HG03097 (cell line): ENCODE measurements at regions not wholly inside any gene's neighbourhood (a gene's known extent, or its start where the extent isn't known, plus 50 kb on each side); places are given as distances from the start of the nearest gene placed in this dataset.
"Not testable (repeated sequence)": the region's sequence is repeated elsewhere in the genome, so short reads cannot be mapped to it uniquely, and the experiment has no call there.

Source experiments
- ATAC-seq: cut with Tn5 transposase; IDR thresholded peaks from one replicate; pipeline ENCODE4 v1.9.1; 2021; ENCODE audit not compliant: unreplicated experiment, low FRiP score

DNA sequence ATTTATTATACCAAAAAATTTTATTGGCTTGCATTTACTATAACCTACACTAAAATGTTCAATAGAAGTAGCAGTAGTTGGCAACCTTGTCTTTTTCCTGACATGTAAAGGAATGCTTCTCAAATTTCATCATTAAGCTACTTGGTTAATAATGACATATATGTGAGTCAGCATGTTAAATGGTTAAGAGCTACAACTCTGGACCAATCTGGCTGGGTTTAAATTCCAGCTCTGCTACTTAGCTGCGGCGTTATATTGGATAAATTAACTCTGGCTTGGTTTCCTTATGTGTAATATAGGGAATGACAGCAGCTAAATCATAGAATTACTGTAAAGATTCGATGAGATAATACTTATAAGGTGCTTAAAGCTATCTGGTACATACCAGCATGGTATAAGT is 53.7 kb upstream of the OTOGL start:
- no peak for ATAC-seq

DNA sequence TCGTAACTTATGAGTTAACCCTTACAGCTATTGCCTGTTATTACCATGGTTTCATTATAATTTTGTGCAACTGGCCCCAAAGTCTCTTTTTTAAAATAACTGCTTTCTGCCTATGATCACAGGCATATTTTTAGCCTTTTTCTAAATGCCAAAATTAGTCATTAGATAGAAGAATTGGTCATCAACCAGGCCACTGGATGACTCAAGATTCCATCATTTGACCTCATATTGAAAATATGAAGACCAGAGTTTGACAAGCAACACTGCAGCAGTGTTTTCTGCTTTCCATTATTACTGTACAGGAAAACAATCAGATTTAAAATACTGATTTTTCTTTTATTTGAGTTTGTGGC is 54.7 kb upstream of the OTOGL start:
- ATAC-seq = no peak

DNA sequence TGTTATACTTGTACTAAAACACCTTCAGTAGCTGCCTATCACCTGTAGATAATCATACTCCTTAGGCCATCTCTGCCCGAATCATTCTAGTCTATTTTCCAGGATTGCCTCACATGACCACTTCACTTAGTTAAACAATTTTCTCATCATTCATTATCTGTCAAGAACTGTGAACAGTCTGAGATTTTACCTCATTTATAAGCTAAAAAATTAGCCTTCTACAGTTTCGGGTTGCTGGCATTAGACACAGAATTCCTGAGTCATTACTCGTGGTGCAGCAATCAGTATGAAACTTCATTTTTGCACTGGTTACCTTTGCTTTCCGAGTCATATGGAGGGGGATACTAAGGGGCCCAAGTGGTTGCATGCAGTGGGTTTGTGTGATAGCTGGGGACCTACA is 57.6 kb upstream of the OTOGL start:
- no peak for ATAC-seq

DNA sequence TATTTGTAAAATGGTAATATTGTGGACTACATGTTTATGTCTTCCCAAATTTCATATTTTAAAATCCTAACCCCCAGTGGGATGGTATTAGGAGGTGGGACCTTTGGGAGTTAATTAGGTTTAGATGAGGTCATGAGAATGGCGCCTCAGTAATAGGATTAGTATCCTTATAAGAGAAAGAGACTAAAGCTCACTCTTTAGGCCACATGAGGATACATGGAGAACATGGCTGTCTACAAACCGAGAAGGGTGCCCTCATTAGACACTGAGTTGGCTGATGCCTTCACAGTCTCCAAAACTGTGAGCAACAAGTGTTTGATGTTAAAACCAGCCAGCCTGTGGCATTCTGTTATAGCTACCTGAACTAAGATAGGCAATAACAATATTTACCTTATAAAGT is 58.3 kb upstream of the OTOGL start:
- no peak for ATAC-seq

DNA sequence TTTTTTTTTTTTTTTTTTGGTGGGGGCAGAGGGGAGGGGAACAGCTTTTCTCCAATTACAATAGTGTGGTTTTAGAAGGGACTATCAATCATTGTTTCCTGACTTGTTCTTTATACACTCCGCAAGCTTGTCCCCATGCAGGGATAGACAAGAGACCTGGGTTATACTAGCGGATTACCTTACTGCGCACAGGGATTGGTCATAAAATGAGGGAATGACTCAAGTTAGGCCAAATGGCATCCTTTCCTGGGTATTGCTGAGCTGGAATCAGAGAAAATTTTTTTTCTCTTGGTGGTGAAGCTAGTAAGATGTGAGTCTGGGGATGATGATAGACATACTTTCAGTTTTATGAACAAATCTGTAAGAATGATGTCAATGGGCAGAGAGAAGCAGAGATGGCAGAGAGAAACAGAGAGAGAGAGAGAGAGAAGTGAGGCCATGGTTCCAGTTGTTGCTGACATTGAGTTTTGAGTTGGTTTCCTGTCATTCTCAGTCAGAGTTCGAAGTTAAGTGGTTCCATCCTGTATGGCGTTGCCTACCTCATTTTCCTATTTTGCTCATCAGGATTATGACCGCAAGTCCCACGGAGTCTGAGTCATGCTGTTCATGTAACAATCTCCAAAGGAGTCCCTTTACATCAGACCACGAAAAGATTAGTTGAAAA is 59.1 kb upstream of the OTOGL start:
- no peak for ATAC-seq

DNA sequence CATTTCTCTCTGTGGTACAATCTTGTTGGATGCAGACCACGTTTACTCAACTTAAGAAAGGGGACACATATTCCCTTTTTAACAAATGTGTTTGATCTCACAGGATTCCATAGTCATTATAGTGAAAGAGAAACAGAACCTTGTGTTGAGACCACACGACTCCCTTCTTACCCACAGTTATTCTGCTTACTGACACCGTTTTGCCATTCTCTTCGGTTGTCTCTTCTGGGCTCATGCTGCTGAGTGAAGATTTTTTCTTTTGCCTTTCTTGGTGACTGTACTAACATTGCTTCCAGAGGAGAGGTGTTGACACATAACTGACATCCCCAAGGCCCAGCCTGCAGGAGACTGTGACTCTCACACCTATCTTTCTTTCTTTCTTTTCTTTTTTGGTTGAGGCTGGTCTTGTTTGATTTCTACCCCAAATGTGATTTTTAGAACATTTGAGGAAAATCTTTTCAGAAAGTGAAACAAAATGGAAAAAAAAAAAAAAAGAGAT is 61.2 kb upstream of the OTOGL start:
- ATAC-seq = no peak

DNA sequence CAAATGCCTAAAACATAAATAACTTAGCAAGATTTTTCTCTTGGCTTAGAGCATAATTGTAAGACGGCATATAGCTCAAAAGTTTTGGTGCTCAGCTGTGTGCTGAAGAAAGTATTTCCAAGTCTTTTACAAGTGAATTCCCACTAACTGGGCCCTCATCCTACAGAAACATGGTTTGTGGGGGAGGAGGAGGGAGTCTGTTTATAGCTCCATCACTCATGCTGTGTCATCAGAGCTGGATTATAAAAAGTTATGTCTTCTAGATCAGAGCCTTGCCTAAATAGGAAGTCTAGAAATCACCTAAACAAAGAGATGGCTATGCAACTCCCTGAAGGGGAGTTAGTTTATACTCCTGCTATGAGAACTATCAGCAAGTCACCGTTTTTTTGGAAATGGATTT is 65.9 kb upstream of the OTOGL start:
- ATAC-seq = no peak

DNA sequence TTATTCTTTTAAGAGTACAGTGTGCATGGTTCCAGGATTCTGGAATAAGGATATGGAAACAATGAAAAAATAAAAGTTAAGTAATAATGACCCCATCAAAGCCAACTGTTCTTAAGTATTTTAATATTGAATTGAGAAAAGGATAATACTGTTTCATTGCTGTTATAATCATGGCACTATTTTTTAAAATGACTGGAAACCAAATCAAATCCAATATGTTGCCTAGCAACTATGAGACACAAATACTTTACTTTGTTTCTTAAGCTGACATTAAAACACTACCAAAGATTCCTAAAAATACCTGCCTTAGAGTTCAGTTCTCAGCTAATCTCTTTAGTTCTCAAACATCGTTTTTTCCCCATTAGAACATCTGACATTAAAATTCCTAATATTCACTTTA is 66.4 kb upstream of the OTOGL start:
- no peak for ATAC-seq

DNA sequence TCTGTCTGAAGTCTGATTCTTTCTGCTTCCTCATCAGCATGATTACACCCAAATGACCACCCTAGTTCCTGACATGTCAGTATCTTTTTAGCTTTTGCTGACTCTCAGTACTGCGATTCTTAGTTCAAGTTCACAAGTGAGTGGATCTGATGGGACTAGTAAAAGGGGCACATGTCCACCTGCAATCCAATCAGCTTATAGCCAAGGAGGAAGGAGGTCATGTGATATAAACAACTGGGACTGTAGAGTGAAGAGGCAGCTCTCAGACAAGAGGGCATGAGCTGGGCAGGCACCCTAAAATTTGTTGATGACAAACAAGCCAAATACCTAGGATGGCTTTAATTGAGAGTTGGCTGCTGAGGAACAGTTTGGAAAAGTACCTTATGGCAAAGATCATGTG is 68.1 kb upstream of the OTOGL start:
- ATAC-seq = no peak

DNA sequence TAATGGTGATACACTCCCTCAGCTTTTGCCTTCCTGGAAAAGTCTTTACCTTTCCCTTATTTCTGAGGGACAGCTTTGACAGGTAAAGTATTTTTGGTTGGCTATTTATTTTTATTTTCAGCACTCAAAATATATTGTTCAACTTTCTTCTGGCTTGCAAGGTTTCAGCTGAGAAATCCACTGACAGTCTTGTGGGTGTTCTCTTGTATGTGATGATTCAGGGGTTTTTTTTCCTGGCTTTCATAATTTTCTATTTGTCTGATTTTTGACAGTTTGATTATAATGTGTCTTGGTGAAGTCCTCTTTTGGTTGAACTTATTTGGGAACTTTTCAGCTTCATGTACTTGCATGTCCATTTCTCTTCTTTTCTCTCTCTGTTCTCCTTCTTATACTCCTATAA is 73.7 kb upstream of the OTOGL start:
- no peak for ATAC-seq

DNA sequence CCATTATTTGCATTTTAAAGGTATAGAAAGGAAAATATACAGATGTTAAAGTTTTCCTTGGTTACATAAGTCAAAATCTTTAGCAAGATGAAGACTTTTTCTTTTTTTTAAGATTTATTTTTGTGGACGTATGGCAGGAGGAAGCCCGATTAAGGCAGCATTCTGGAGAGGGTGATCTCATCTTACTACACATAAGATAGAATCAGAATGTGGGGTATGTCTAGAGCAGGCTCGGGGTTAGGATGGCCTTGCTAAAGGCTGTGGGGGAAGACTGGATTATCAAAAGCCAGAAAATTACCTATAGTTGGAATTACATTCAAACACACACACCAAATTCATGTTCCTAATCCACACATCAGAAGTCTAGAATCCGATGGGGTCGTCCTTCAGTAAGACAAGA is 79.6 kb upstream of the OTOGL start:
- ATAC-seq = no peak

DNA sequence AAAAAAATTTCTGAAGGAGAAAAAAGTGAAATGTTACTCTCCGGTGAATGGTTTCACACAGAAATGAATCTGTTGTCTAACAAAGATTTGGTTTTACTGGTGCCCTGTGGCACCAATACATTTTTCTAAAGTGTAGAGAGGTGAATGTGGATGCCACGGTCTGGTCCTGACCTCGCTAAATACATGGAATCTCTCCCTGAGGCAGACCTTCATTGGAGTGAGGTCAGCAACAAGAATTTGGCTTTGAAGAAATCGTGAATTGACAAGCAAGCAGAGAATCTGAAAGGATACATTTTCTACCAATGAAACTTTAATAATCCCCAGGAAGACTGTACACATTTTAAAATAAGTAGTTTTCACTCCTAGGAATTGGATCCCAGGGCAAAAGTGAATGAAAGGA is 81.2 kb upstream of the OTOGL start:
- ATAC-seq = no peak

DNA sequence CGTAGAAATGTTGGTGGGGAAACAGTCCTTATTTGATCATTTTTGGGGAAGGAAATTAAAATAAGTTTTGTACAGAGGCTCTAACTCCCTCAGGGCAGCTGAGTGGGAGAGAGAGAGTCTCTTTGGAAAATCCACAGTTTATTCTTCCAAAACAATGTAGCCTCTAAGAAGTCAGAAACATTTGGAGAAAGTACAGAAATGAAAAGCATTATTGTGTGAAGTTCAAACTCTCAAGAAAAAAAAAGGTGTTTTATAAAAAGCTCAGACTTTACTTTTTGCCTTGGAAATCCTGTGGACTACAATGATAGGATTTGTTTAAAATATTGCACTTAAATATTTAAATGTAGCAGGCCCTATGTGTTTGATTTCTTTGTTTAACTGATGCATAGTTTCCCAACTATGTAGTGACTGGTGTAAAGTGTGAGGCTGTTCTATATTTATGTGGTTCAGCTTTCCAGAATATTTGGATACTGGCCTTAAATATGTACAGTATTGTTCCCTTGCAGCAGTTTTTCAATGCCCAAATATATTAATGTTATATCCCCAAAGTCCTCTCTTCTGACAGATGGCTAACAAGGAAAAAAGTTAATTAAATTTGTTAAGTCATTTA is 82.0 kb upstream of the OTOGL start:
- no peak for ATAC-seq

DNA sequence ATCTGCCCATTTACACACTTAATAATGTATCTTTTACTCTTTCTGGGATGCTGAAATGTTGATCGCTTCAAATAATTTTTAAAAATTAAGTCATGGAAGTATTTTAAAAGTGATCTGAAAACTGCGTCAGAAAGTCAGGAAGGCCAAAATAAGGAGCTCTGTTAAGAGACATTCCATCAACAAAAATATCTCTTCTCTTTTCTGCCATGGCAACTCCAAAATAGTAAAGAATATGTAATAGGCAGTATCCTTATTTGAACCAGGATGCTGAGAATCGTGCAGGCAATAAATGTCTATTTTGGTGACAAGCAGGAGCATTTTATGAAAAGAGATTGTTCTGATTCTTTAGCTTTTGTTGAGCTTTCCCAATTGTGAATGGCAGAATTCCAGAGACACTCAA is 81.8 kb upstream of the PPP1R12A start:
- no peak for ATAC-seq

DNA sequence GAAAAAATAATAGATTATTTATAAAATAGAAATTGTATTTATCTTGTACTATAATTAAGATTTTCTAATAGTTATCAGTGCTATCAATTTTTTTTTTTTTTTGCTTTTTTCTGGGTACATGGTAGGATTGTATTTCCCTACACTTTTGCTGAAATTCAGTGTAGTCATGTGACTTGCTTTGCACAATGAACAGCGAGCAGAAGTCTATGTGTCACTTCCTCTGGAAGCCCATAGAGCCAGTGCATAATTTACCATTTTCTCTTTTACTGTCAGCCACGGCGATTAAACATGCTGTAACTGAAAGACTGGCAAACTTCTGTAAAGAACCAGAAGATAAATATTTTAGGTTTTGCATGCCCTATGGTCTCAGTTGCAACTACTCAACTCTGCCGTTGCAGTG is 80.8 kb upstream of the PPP1R12A start:
- ATAC-seq = no peak

DNA sequence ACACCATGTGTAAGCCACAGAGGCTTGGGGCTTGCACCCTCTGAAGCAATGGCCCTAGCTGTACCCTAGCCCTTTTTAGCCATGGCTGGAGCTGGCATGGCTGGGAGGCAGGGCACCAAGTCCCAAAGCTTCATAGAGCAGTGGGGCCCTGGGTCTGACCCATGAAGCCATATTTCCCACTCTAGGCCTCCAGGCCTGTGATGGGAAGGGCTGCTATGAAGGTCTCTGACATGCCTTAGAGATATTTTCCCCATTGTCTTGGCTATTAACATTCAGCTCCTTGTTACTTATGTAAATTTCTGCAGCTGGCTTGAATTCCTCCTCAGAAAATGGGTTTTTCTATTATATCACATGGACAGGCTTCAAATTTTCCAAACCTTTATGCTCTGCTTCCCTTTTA is 68.8 kb upstream of the PPP1R12A start:
- ATAC-seq = not testable (repeated sequence)

DNA sequence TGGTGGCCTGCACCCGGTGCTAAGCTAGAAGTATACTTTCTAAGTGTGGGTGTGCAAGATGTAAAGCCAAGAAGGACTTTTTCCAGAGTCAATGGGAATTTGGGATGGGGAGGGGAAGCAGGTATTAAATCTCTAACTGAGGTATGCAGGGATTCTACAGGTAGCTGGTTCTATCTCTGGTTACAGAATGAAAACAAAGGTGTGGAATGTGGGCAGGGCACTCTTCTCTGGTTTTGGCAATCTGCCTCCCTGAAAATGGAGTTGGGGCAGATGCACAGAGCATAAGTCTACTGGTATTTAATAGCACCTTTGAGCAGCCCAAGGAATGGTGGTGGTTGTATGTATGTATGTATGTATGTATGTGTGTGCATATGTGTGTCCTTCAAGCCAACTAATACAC is 66.7 kb upstream of the PPP1R12A start:
- no peak for ATAC-seq

DNA sequence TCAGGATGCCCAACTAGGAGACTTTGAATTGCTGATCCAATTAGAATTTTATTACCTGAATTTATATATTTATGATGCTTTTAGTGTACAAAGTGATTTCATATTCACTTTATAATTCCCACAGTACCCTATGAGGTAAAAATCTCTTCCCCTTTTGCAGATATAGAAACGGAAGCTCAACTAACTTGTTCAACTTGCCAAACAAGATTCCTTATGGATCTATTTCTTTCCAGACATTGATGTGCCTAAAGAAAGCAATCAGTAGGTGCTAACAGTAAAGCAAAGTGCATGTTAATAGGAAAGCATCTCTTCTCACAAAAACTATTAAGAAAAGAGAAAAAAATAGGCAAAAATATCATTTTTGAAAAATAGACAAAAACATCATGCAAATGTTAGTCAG is 65.9 kb upstream of the PPP1R12A start:
- no peak for ATAC-seq

DNA sequence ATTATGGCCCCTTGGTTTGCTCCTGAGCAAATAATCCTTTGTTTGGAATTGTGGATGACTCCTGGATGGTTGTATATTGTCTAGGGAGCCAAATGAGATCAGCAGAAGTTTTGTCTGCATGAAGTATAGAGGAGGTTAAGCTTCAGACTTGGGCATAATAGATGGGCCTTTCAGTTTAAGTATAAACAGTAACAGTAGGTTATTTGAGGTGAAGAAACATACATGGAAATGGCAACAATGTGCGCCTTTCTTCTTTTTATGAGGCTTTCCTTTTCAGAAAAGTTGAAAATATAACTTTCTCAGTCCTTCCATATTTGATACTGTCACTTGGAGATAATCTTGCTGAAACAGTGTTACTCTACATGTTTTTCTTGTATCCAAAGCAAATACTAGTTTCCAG is 63.7 kb upstream of the PPP1R12A start:
- ATAC-seq = no peak

DNA sequence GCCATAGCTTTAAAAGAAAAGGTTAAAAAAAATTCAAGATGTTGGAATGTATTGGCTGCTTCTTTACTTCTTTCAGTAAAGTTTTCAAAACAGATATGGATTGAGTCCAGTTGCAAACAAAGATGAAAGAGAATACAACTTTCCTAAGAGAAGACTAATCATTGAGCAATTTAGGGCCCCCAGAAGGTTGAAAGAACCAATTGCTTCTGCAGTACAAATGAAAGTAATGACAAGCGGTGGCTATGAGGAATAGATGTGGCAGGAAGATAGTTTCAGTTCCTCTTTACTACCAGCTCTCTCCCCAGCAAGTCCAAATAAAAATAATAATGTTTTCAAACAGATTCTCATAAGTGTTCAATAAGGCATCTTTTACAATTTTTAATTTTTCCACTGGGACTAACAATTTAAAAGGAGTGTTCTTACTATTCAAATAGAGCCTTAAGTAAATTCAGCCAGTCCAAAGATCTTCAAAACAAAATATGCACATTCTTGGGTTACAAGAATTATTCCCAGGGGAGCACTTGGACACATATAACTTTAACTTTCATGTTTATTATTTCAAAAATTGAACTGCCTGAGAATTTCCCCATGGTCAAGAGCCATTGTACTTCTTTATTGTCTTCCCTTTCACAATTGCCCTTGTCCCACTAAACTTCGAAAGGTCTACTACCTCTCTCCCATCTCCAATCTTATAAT is 62.3 kb upstream of the PPP1R12A start:
- peak; percentile 100 for ATAC-seq

DNA sequence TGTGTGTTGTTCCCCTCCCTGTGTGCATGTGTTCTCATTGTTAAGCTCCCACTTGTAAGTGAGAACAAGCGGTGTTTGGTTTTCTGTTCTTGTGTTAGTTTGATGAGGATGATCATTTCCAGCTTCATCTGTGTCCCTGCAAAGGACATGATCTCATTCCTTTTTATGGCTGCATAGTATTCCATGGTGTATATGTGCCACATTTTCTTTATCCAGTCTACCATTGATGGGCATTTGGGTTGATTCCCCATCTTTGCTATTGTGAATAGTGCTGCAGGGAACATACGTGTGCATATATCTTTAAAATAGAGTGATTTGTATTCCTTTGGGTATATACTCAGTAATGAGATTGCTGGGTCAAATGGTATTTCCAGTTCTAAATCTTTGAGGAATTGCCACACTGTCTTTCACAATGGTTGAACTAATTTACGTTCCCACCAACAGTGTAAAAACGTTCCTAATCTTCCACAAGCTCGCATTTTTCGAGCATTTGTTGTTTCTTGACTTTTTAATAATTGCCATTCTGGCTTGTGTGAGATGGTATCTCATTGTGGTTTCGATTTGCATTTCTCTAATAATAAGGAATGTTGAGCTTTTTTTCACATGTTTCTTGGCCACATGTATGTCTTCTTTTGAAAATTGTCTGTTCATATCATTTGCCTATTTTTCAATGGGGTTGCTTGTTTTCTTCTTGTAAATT is 60.6 kb upstream of the PPP1R12A start:
- not testable (repeated sequence) for ATAC-seq
